MM.1S (cell line): ENCODE measurements at regions not wholly inside any gene's neighbourhood (a gene's known extent, or its start where the extent isn't known, plus 50 kb on each side); places are given as distances from the start of the nearest gene placed in this dataset.
"Not testable (repeated sequence)": the region's sequence is repeated elsewhere in the genome, so short reads cannot be mapped to it uniquely, and the experiment has no call there.

Experiments used
- DNase-seq: peaks from one replicate; pipeline ENCODE4 v3.0.0-alpha.2; 2015
- H2AFZ ChIP-seq: fragments of 300-600 bp; sonication (generic); 2 replicates; pipeline ENCODE4 v1.6.0; 2016; ENCODE audit warnings: antibody characterized with exemption, low read length
- H3F3A ChIP-seq: fragments of 300-600 bp; sonication (generic); 2 replicates; pipeline ENCODE4 v1.6.1; 2016; ENCODE audit warnings: mild to moderate bottlenecking, antibody characterized with exemption, low read length, moderate library complexity, mixed read lengths; ENCODE audit not compliant: insufficient read depth
- H3K27ac ChIP-seq: fragments of 300-600 bp; sonication (generic); 2 replicates; pipeline ENCODE4 v1.5.1; 2016; ENCODE audit warnings: mild to moderate bottlenecking, low read length
- H3K27me3 ChIP-seq: fragments of 300-600 bp; sonication (generic); replicated peaks from 2 replicates; pipeline ENCODE4 v1.6.0; 2016; ENCODE audit warnings: low read length; ENCODE audit not compliant: insufficient read depth
- H3K36me3 ChIP-seq: fragments of 300-600 bp; sonication (generic); replicated peaks from 2 replicates; pipeline ENCODE4 v1.6.1; 2016; ENCODE audit warnings: mild to moderate bottlenecking, low read length, mixed read lengths; ENCODE audit not compliant: insufficient read depth
- H3K4me1 ChIP-seq: fragments of 300-600 bp; sonication (generic); 2 replicates; pipeline ENCODE4 v1.6.1; 2016; ENCODE audit warnings: low read length, mixed read lengths
- H3K4me2 ChIP-seq: fragments of 300-600 bp; sonication (generic); 2 replicates; pipeline ENCODE4 v1.6.0; 2016; ENCODE audit warnings: low read depth, low read length
- H3K4me3 ChIP-seq: fragments of 300-600 bp; sonication (generic); 2 replicates; pipeline ENCODE4 v1.5.1; 2016; ENCODE audit warnings: low read length, mixed read lengths
- H3K79me2 ChIP-seq: fragments of 300-600 bp; sonication (generic); 2 replicates; pipeline ENCODE4 v1.6.1; 2016; ENCODE audit warnings: mixed run types, low read length, mixed read lengths
- H3K9ac ChIP-seq: fragments of 300-600 bp; sonication (generic); 2 replicates; pipeline ENCODE4 v1.6.1; 2016; ENCODE audit warnings: low read length, mixed read lengths
- H3K9me2 ChIP-seq: fragments of 300-600 bp; sonication (generic); replicated peaks from 2 replicates; pipeline ENCODE4 v1.6.1; 2016; ENCODE audit warnings: mild to moderate bottlenecking, low read length, mixed read lengths; ENCODE audit not compliant: insufficient read depth
- H3K9me3 ChIP-seq: fragments of 300-600 bp; sonication (generic); replicated peaks from 2 replicates; pipeline ENCODE4 v1.6.1; 2016; ENCODE audit warnings: mild to moderate bottlenecking, low read length, mixed read lengths; ENCODE audit not compliant: insufficient read depth
- H4K20me1 ChIP-seq: fragments of 300-600 bp; sonication (generic); 2 replicates; pipeline ENCODE4 v1.6.1; 2016; ENCODE audit warnings: mild to moderate bottlenecking, low read length, moderate library complexity, mixed read lengths; ENCODE audit not compliant: insufficient read depth
- EZH2 ChIP-seq: fragments of 300-600 bp; sonication (generic); optimal IDR thresholded peaks from 2 replicates; pipeline ENCODE3; 2017; ENCODE audit warnings: low read depth, mild to moderate bottlenecking, antibody characterized with exemption, low read length, mixed read lengths
- EZH2phosphoT487 ChIP-seq: fragments of 300-600 bp; sonication (generic); IDR thresholded peaks from 2 replicates; pipeline ENCODE4 v1.6.1; 2018; ENCODE audit warnings: antibody characterized with exemption, low read length
- TF ChIP-seq, protein P1 (sequence below): fragments of 300-600 bp; sonication (generic); IDR thresholded peaks from 2 replicates; pipeline ENCODE4 v1.5.1; 2016; ENCODE audit warnings: antibody characterized with exemption, low read length, mixed read lengths

DNA sequence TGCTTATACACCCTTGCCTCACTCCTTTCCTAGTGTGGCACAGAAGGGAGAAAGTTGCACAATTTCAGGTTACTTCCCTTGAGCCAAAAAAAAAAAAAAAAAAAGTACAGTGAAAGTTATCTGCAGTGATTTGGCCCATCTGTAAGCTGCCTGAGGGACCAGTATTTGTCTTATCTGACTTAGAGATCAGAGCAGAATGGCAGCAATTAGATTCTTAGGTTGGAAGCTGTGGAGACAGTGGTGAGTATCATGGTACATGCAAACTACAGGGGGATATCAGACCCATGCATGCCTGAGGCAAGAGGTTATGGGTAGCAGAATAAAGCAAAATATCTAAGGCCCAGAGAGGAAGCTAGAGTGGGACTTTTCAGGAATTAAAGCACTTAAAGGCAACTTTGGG lies 1070.7 kb upstream of the NOVA1 start:
- no peak overlapping the region for H3K27ac ChIP-seq
- no peaks in the 10 kb centered on the region for H3F3A ChIP-seq
- no peaks in the 10 kb centered on the region for H3K9me3 ChIP-seq
- H3K9me2 ChIP-seq: no peaks in the 10 kb centered on the region
- no peak overlapping the region for H3K9ac ChIP-seq
- H2AFZ ChIP-seq: no peak overlapping the region
- DNase-seq: no peak
- H3K27me3 ChIP-seq: no peaks in the 10 kb centered on the region
- no peaks in the 10 kb centered on the region for H3K4me1 ChIP-seq
- H4K20me1 ChIP-seq: no peaks in the 10 kb centered on the region
- H3K79me2 ChIP-seq: no peaks in the 10 kb centered on the region
- H3K4me2 ChIP-seq: no peak overlapping the region
- TF ChIP-seq, protein P1, sequence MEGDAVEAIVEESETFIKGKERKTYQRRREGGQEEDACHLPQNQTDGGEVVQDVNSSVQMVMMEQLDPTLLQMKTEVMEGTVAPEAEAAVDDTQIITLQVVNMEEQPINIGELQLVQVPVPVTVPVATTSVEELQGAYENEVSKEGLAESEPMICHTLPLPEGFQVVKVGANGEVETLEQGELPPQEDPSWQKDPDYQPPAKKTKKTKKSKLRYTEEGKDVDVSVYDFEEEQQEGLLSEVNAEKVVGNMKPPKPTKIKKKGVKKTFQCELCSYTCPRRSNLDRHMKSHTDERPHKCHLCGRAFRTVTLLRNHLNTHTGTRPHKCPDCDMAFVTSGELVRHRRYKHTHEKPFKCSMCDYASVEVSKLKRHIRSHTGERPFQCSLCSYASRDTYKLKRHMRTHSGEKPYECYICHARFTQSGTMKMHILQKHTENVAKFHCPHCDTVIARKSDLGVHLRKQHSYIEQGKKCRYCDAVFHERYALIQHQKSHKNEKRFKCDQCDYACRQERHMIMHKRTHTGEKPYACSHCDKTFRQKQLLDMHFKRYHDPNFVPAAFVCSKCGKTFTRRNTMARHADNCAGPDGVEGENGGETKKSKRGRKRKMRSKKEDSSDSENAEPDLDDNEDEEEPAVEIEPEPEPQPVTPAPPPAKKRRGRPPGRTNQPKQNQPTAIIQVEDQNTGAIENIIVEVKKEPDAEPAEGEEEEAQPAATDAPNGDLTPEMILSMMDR: no peak
- no peak for TF ChIP-seq EZH2phosphoT487
- TF ChIP-seq EZH2: no peak
- H3K36me3 ChIP-seq: no peaks in the 10 kb centered on the region
- no peak overlapping the region for H3K4me3 ChIP-seq

DNA sequence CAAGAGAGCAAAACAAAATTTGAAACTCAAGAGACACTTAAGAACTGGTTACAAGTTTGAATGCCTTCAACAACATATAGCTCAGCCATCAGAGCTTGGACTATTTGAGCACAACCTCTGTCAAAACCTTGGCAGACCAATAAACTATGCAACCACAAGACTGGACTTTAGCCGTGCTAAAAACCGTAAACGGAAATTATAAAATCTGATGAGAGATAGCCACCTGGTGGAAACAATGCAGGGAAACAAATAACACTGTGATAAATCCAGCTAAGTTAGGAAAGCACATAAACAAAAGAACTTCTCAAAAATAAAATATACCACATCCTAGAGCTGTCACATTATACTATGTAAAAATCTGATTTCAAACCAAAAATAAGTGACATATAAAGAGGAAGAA lies 1074.2 kb upstream of the NOVA1 start:
- H4K20me1 ChIP-seq: no peaks in the 10 kb centered on the region
- H3F3A ChIP-seq: no peaks in the 10 kb centered on the region
- H3K9ac ChIP-seq: no peak overlapping the region
- H3K4me3 ChIP-seq: no peak overlapping the region
- no peak overlapping the region for H3K27ac ChIP-seq
- no peaks in the 10 kb centered on the region for H3K27me3 ChIP-seq
- H3K9me3 ChIP-seq: no peaks in the 10 kb centered on the region
- TF ChIP-seq, protein P1: no peak
- no peak for TF ChIP-seq EZH2
- no peak for TF ChIP-seq EZH2phosphoT487
- no peak overlapping the region for H2AFZ ChIP-seq
- H3K4me1 ChIP-seq: no peaks in the 10 kb centered on the region
- H3K4me2 ChIP-seq: no peak overlapping the region
- no peaks in the 10 kb centered on the region for H3K36me3 ChIP-seq
- H3K79me2 ChIP-seq: no peaks in the 10 kb centered on the region
- H3K9me2 ChIP-seq: no peaks in the 10 kb centered on the region
- no peak for DNase-seq

DNA sequence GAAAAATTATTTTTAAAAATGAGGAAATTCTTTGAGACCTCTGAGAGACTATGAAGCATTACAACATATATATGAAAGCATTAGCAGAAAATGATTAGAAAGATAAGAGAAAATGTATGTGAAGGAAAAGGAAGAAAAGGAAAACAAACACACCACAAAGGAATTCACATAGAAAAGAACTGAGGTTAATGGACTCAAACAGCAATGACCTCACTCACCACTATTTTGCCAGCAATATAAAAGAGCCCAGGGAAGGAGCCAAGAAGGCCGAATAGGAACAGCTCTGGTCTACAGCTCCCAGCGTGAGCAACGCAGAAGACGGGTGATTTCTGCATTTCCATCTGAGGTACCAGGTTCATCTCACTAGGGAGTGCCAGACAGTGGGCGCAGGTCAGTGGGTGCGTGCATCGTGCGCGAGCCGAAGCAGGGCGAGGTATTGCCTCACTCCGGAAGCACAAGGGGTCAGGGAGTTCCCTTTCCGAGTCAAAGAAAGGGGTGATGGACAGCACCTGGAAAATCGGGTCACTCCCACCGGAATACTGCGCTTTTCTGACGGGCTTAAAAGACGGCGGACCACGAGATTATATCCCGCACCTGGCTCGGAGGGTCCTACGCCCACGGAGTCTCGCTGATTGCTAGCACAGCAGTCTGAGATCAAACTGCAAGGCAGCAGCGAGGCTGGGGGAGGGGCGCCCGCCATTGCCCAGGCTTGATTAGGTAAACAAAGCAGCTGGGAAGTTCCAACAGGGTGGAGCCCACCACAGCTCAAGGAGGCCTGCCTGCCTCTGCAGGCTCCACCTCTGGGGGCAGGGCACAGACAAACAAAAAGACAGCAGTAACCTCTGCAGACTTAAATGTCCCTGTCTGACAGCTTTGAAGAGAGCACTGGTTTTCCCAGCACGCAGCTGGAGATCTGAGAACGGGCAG lies 1075.2 kb upstream of the NOVA1 start:
- H3F3A ChIP-seq, H3K9ac ChIP-seq, H3K79me2 ChIP-seq, H3K27me3 ChIP-seq, DNase-seq, H3K9me3 ChIP-seq, H3K36me3 ChIP-seq, H4K20me1 ChIP-seq, H3K4me1 ChIP-seq, H3K4me2 ChIP-seq, H3K27ac ChIP-seq, H3K9me2 ChIP-seq, H3K4me3 ChIP-seq, H2AFZ ChIP-seq: not testable (repeated sequence)

DNA sequence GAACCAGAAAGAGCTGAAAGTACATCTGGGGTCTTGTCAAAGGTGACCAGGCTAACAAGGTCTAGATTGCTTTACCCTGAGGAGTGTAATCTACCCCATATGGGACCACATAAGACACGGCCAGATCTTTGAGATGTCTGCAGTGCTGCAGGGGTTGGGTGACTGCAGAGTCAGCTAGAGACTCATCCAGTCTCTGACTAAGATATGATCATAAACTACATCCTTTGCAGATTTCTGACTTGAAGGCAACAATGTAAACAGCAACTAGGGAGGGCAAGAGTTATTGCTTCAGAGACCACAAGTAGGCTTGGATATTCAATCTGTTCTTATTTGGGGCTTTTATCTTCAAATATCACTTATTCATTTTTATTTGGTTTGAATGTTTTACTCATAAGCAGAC lies 1080.5 kb upstream of the FOXG1 start:
- Histone ChIP-seq H3K27ac (no peak overlapping the region), H3F3A (no peaks in the 10 kb centered on the region), H3K4me3 (no peak overlapping the region), H3K4me1 (no peaks in the 10 kb centered on the region), H3K36me3 (no peaks in the 10 kb centered on the region), H3K4me2 (no peak overlapping the region), H3K27me3 (no peaks in the 10 kb centered on the region), H3K79me2 (no peaks in the 10 kb centered on the region), H2AFZ (no peak overlapping the region), H3K9ac (no peak overlapping the region), H3K9me3 (no peaks in the 10 kb centered on the region), H3K9me2 (no peaks in the 10 kb centered on the region), H4K20me1 (no peaks in the 10 kb centered on the region)
- DNase-seq: no peak
- no peak for TF ChIP-seq EZH2
- TF ChIP-seq EZH2phosphoT487: no peak
- TF ChIP-seq, protein P1: no peak
